ENCODE measurements at regions not wholly inside any gene's neighbourhood (a gene's known extent, or its start where the extent isn't known, plus 50 kb on each side); places are given as distances from the start of the nearest gene placed in this dataset.

- no peak for DNase-seq
Observed at GRCh38 chr1:239322369-239322768, 64.0 kb upstream of the CHRM3 start.

- no peak for DNase-seq
Observed at GRCh38 chr1:239321877-239322276, 64.5 kb upstream of the CHRM3 start.

- no peak for DNase-seq
Observed at GRCh38 chr1:239317948-239318347, 68.4 kb upstream of the CHRM3 start.

GRCh38 chr1:239315631-239316217, 70.6 kb upstream of the CHRM3 start:
- DNase-seq = no peak

- no peak for DNase-seq
Observed at GRCh38 chr1:239311331-239311730, 75.0 kb upstream of the CHRM3 start.

- DNase-seq = peak; percentile 10
Observed at GRCh38 chr1:239308701-239309333, 77.6 kb upstream of the CHRM3 start.

- no peak for DNase-seq
Observed at GRCh38 chr1:239307886-239308285, 78.5 kb upstream of the CHRM3 start.

GRCh38 chr1:239306426-239306825, 79.9 kb upstream of the CHRM3 start:
- DNase-seq = no peak

GRCh38 chr1:239303289-239303688, 83.1 kb upstream of the CHRM3 start:
- DNase-seq = no peak

GRCh38 chr1:239302696-239303095, 83.7 kb upstream of the CHRM3 start:
- DNase-seq = no peak

- no peak for DNase-seq
Observed at GRCh38 chr1:239301251-239301650, 85.1 kb upstream of the CHRM3 start.

GRCh38 chr1:239297910-239298309, 88.5 kb upstream of the CHRM3 start:
- no peak for DNase-seq

GRCh38 chr1:239293350-239294110, 92.8 kb upstream of the CHRM3 start:
- DNase-seq = no peak

GRCh38 chr1:239288820-239289554, 97.4 kb upstream of the CHRM3 start:
- no peak for DNase-seq

- no peak for DNase-seq
Observed at GRCh38 chr1:239287296-239287695, 99.1 kb upstream of the CHRM3 start.

GRCh38 chr1:239283216-239283615, 103.2 kb upstream of the CHRM3 start:
- DNase-seq = no peak

GRCh38 chr1:239282411-239282810, 104.0 kb upstream of the CHRM3 start:
- DNase-seq = no peak

- DNase-seq = no peak
Observed at GRCh38 chr1:239276051-239276450, 110.3 kb upstream of the CHRM3 start.

- no peak for DNase-seq
Observed at GRCh38 chr1:239274242-239274830, 112.0 kb upstream of the CHRM3 start.

GRCh38 chr1:239270509-239270908, 115.9 kb upstream of the CHRM3 start:
- DNase-seq = no peak

- no peak for DNase-seq
Observed at GRCh38 chr1:239269706-239270105, 116.7 kb upstream of the CHRM3 start.

- no peak for DNase-seq
Observed at GRCh38 chr1:239268941-239269340, 117.4 kb upstream of the CHRM3 start.

- no peak for DNase-seq
Observed at GRCh38 chr1:239268007-239268406, 118.4 kb upstream of the CHRM3 start.

Measured in activated naive CD4-positive, alpha-beta T cell treated with Interleukin-2 at 50 U/mL for 16 hours (primary cell).